GM18870 (cell line): ENCODE measurements at regions not wholly inside any gene's neighbourhood (a gene's known extent, or its start where the extent isn't known, plus 50 kb on each side); places are given as distances from the start of the nearest gene placed in this dataset.

ENCODE experiments used
- ATAC-seq: cut with Tn5 transposase; IDR thresholded peaks from one replicate; pipeline ENCODE4 v1.9.1; 2021; ENCODE audit warnings: moderate library complexity; ENCODE audit not compliant: unreplicated experiment

DNA sequence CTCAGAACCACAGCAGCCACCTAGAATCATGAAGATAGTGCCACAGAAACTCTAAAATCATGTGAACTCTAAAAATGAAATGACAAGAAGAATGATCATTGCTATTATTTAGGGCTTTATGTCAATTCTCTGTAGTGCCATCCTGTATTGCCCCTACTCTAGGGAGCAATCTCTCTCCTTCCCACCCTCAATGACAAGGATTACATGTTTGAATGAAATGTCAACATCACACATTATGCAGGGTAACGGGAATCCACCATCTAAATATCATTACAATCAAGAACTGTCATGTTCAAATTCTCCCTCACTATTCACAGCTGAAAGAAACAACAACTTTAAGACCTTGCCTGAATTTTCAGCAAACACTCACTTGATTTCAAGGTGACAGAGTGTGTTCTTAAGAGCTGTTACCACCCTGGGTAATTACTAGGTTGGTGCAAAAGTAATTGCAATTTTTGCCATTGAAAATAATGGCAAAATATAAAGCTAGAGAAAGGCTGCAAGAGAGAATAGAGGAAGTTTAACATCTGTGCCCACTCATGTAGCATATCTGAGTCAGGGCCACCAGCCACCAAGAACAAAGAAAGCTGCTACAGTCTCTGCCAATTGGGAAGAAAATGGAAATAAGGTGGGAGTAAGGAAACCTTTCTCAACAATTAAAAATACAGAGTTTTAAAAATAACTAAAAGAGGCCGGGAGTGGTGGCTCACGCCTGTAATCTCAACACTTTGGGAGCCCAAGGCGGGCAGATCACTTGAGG is 112.8 kb upstream of the PSMD7 start:
- ATAC-seq = no peak

DNA sequence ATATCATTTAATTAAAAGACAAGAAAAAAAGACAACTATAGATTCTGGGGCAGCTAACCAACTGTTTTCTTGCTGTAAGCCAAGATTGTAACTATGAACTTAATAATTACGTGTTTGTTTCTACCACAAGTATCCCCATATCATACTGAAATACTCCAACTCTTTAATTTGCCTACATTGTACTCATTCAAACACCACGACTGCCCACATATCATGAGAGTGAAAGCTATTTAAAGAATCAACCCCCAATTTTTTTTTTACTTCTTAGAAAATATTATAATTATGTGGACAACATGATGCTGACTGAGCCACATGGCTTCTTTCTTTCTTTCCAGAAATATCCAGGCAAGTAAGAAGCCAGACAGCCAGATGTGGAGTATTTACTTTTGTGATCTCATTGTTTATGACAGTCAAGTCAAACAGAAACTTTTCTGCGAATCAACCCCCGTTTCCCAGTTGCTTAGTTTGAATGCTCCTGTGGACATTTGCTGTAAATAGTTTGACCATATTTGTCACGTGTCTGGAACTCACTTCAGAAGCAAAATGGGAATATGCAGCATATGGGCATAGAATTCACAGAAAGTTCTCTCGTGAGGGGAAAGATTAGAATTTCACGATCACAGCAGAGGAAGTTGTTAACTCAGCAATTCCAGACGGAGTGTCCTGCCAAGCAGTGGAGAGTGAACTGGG is 126.8 kb upstream of the PSMD7 start:
- ATAC-seq = no peak

DNA sequence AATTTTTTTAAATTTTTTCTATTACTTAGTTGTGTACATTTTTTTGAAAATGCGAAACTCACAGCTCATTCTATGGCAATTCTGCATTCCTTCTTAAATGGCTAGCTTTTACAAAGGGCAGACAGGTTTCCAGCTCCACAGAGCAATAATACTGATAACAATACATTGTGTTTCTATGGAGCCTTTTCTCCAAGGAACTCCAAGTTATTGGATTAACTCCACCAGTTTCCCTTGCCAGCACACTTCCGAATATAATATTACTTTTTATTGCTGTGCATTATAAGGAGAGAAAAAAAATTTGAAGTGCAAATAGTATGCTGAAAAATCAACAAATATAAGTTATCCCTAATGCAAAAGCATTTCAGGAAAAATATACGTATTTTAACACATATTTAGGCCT is 127.5 kb upstream of the PSMD7 start:
- ATAC-seq = no peak

DNA sequence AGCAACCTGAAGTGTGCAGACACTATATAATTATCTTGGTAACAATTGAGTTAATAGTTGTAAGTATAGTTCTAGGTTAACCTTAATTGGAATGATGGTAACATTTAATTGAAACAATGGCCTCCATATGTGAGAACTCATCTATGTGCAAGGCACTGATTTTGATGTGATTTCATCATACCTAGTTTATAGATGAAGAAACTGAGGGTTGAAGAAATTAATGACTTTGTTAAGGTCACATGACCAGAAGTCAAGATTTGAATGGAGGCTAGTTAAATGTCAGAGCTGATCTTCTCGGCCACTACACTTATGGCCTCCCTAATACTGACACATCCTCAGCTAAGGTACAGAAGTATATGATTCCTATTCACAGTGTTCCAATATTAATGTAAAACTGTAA is 128.2 kb upstream of the PSMD7 start:
- ATAC-seq = no peak

DNA sequence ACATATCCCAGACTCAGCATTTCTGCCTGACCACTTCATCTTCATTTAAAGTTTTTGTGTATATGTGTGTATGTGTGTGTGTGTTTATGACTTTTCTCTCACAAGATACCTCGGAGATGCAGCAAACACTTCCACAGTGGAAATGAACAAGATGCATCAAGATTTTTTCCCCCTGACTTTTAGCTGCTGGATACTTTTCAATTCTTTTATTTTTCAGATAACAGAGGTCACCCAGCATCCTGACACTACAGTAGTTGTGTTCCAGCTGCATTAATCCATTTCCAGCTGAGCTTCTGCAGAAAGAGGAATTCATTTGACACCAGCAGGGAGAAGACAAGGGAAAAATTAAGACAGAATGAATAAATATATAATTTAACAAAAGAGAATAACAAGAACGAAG is 130.2 kb upstream of the PSMD7 start:
- ATAC-seq = no peak

DNA sequence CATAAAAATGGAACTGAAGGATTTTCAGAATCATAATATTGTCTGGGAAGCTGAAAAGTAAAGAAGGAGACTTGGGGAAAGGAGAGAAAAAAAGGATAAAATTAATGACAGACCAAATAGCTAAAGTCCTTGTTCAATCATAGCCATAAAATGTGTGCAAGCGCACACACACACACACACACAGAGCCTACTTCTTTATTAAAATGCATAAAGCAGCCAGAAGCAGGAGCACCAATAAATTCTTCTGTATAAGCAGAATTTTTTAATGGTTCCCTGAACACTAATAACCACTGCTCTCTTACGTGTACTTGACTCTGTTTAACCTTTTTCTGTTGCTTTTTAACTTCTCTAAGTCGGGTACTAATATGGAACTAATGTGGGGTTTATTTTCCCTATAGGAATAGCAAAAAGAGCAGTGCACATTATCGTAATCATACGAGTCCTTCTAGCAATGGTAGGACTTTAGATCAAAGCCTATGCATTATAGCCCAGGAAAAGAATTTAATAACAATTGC is 131.0 kb upstream of the PSMD7 start:
- no peak for ATAC-seq

DNA sequence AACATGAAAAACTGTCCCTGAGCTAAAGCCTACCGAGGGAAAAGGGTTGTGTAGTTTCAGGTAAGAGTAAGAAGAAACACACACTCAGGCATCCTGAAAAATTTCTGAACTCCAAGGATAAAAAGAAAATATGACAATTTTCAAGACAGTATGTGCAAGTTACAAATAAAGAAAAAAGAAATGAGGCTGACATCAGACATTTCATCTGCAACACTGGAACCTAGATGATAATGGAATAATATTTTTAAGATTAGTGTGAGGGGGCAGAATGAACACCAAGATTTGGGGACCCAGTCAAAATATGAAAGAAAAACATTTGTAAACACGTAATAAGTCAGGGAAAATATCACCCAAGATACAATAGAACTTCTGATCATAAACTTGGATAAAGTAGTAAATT is 135.9 kb upstream of the PSMD7 start:
- no peak for ATAC-seq

DNA sequence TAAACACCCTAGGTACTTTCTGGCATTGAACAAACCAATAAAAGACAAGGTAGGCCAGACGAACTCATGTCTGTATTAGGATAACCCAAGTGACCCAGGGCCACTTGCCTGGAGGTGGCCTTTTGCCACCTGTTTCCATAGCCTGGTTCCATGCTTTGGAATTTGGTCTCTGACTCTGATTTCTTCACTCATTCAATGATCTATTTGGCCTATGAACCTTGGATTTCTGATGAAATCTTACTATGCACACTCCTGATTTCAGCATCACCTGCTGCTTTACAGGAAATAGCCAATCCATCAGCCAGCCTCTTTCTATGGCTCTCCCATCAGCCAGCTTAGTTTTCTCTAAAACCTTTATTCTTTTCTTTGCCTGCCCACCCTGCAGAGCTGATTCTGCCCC is 142.8 kb upstream of the PSMD7 start:
- no peak for ATAC-seq

DNA sequence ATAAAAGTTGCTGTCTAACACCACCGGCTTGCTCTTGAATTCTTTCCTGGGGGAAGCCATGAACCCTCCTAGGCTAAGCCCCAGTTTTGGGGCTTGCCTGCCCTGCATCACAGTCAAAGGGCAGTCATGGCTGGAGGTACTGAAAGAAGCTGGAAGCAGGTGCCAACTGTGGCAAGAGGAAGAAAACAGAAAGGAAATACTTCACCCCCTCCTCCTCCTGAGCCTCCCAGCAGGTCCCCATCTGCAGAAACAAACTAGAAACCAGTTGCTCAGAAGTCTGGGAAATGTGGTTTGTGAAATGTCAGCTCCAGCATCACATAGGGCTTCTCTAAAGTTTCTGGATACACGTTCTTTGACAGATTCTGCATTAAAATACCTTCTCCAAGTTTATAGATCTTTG is 150.0 kb upstream of the PSMD7 start:
- no peak for ATAC-seq

DNA sequence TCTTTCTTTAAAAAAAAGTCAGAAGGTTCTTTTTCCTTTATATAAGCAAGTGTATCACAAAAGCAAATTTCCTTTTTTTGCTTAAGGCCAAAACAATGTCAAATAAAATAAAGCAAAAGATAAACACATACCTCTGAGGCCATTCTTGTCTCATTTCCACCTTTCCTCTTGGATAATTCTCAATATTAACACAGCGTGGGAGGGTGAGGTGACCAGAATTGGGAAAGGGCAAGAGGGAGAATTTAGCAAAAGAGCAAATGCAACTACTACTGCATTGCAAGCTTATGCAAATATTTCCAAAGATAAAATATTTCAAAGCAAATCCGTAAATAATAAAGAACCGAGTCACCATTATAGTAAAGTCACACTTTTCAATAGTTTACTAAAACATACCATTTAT is 153.4 kb upstream of the PSMD7 start:
- ATAC-seq = no peak

DNA sequence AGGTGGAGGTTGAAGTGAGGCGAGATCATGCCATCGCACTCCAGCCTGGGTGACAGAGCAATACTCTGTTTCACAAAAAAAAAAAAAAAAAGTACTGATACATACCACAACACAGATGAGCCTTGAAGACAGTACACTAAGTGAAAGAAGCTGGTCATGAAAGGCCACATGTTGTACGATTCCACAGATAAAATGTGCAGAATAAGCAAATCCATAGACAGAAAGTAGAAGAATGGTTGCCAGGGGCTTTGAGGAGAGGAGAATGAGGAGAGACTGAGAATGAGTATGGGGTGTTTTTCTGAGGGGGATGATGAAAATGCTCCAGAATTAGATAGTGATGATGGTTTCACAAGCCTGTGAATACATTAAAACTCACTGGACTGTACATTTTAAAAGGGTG is 155.6 kb upstream of the PSMD7 start:
- no peak for ATAC-seq

DNA sequence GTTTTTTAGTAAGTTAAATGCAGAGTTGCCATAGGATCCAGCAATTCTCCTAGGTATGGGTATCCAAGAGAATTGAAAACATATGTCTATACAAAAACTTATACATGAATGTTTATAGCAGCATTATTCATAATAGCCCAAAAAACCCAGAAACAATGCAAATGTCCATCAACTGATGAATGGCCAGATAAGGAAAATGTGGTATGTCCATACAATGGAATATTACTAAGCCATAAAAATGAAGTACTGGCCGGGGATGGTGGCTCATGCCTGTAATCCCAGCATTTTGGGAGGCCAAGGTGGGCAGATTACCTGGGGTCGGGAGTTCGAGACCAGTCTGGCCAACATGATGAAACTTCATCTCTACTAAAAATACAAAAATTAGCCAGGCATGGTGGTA is 156.1 kb upstream of the PSMD7 start:
- no peak for ATAC-seq

DNA sequence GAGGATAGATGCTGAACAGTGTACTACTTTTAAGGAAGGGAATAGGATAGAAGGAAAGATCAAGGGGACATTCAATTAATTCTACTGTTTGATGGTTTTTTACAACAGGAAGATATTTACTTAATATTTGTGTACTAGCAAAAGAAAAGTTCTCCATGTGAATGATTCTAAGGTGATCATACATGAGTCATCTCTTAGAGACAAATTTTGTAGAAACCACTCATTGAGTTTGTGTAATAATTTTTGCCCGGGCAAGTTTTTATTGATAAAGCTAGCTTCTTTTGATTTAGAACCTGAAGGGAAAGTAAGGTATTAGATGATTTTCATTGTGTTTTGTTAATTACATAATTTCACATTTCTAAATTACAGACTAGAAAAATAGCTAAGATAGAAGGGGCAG is 172.8 kb upstream of the PSMD7 start:
- no peak for ATAC-seq

DNA sequence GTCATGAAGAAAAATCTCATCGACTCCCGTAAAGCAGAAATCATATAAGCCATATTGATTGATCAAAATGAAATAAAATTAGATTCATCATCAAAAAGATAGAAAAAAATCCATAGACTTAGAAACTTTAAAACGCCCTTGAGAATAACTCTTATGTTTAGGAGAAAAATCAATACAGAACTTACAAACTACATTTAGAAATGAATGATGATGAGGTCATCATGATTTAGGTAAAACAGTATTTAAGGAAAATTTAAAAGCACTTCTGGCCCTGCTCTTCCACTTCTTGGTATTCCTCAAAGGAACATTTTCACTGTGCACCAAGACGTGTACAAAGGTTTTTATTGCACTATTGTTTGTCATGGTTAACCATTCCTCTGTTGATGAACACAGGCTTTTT is 173.4 kb upstream of the PSMD7 start:
- no peak for ATAC-seq

DNA sequence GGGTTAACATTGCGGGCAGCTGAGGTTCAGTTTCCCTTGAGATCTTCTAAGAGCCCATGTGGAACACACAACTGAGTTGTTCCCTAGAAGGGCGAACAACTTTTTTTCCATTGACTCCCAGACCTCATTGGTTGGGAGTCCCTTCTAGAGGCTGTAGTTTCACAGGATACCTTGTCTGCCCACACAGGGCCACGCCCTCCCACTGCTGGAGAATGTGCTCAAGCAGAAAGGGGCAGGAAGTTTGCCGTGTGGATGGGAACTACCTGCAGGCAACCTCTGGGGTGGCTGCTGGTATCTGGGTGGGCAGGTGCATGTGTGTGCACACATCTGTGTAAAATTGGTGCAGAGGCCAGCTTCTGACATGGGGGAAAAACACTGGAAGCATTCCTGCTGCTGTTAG is 178.8 kb upstream of the PSMD7 start:
- no peak for ATAC-seq

DNA sequence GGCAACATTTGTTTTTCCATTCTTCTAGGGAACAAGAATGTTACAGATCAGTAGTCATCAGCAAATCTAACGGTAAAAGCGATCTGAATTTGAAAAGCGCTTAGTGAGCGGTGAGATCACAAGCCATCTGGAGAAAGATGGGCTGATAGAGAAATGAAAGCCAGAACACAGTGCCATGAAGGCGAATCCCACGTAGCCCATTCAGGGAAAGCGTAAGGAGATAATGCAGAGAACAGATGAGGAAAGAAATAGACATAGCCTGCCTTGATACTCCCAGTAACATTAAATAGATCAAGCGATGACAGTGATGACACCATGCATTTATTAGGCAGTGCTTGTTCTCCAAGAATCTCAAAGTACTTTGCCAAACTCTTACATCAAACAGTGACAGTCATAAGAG is 183.1 kb upstream of the PSMD7 start:
- no peak for ATAC-seq

DNA sequence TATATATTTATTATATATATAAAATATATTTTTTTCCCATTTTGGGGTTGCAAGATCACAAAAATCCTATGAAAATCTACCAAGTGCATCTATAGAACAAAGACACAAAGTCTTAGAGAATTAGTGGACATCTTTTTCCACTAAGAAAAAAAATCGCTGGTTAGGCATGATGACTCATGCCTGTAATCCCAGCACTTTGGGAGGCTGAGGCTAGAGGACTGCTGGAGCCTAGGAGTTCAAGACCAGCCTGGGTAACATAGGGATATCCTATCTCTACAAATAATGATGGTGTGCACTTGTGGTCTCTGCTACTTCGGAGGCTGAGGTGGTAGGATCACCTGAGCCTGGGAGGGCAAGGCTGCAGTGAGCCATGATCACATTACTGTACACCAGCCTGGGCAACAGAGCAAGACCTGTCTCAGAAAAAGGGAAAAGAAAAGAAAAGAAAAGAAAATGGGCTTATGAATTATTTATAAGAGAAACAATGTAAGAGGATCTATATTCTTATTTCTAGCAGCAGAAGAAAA is 185.1 kb upstream of the PSMD7 start:
- ATAC-seq = no peak

DNA sequence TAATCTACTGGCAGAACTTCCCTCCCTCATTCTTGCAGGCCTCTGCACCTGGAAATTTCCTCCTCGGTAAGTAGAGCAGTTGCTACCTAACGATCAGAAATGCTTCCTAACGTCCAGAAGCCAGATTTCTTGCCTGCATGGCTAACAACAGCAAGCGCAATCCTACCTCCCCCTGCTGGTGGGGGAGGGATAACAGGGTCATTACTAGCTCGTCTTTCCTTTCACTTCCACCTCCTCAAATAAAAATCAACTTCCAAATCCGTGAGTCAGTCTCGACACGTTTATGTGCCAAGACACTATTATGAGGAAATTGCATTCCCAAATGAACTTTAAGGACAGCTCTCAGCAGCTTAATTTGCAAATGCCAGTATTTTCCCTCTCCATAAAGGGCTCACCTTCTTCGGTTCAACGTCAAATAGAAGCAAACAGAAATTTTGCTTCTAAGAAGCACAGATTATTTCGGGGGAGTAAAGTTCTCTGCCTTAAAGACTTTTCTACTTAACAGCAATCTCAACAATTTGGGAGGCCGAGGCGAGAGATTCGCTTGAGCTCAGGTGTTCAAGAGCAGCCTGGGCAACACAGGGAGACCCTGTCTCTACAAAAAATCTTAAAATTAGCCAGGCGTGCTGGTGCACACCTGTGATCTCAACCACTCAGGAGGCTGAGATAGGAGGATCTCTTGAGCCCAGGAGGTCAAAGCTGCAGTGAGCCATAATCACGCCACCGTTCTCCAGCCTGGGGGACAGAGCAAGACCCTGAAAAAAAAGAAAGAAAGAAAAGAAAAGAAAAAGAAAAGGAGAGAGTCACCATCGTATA is 188.6 kb upstream of the PSMD7 start:
- ATAC-seq = peak; percentile 64

DNA sequence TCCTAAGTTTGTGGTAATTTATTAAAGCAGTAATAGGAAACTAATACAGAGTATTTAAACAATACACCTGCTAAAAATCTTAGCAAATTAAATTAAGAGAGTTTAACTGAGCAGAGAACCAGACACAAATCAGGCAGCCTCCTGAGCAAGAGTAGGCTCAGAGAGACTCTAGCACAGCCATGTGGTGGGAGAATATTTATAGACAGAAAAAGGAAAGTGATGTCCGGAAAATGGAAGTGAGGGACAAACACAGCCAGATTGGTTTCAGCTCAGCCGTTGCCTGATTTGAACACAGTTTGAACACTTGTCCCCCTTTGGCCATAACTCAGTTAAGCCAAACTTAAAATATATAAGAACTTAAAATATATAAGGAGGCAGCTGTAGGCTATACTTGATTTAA is 192.6 kb upstream of the PSMD7 start:
- no peak for ATAC-seq

DNA sequence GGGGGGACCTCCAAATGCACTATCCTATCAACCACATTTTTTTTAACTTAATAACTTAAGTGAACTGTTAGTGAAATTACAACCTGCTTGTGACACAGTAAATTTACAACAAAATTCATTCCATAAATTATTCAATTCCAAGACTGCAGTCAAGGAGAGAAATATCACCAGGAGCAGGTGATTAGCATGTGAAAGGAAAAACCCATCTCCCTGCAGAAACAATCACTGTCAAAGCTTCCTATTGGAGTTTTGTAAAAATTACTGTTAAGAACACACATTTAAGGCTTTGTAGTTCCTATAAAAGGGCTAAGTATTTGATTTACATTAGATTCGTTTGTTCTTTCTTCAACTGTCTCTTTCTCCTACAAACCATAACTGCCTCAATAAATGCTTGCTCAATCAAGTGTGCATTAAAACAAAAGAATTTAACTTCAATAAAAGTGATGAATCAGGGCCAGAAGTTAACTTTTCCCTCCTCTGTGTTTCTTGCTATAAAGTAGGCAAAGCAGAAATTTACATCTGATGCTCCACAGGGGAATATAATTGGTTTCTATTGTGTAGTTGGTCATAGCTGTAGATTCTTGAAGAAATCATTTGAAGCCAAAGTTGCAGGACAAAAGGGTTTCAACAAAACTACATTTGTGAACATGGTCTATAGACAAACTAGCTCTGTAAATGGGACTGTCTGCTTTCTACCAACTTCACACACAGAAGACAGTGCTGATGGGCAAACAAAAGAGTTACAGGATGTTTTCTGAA is 195.1 kb upstream of the PSMD7 start:
- no peak for ATAC-seq
